ENCODE measurements at regions not wholly inside any gene's neighbourhood (a gene's known extent, or its start where the extent isn't known, plus 50 kb on each side); places are given as distances from the start of the nearest gene placed in this dataset.

- no peaks in the 10 kb centered on the region for H3K36me3 ChIP-seq
- no peak overlapping the region for H3K27ac ChIP-seq
- H3K27me3 ChIP-seq: no peaks in the 10 kb centered on the region
- no peak for DNase-seq
- intact Hi-C loops (cut with DNase I; ENCODE audit: low total_unique reads): no loop called here
- no peak overlapping the region for H3K4me3 ChIP-seq
- TF ChIP-seq, protein P1, sequence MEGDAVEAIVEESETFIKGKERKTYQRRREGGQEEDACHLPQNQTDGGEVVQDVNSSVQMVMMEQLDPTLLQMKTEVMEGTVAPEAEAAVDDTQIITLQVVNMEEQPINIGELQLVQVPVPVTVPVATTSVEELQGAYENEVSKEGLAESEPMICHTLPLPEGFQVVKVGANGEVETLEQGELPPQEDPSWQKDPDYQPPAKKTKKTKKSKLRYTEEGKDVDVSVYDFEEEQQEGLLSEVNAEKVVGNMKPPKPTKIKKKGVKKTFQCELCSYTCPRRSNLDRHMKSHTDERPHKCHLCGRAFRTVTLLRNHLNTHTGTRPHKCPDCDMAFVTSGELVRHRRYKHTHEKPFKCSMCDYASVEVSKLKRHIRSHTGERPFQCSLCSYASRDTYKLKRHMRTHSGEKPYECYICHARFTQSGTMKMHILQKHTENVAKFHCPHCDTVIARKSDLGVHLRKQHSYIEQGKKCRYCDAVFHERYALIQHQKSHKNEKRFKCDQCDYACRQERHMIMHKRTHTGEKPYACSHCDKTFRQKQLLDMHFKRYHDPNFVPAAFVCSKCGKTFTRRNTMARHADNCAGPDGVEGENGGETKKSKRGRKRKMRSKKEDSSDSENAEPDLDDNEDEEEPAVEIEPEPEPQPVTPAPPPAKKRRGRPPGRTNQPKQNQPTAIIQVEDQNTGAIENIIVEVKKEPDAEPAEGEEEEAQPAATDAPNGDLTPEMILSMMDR (IDR thresholded peaks at IDR 0.05): no peak
- no peaks in the 10 kb centered on the region for H3K9me3 ChIP-seq
- H3K4me1 ChIP-seq: no peaks in the 10 kb centered on the region
Observed at GRCh38 chr18:42168907-42169306, 213.9 kb downstream of the PIK3C3 start.

DNA sequence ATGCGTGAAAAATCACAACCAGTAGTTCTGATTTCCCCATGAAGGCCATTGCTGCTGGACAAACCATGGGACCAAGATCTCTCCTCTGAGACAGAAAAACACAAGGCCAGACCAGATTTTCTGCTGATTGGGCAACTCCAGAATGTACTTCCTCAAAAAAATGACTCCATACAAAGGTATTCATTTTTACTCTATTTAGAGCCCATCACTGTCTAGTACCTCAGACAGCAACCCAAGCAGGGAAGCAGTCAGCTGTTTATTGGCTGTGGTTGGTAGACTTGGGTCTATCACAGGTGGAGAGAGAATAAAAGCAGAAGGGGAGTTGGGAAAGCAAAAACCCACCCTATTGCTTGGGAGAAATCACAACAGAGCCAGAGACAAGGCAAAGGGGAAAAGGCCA, 219.9 kb downstream of the PIK3C3 start:
- Histone ChIP-seq H3K4me1 (no peaks in the 10 kb centered on the region), H3K4me3 (no peak overlapping the region), H3K9me3 (no peaks in the 10 kb centered on the region), H3K27me3 (no peaks in the 10 kb centered on the region), H3K27ac (no peak overlapping the region), H3K36me3 (no peaks in the 10 kb centered on the region)
- TF ChIP-seq, protein P1 (IDR thresholded peaks at IDR 0.05): no peak
- no peak for DNase-seq
- intact Hi-C loops (cut with DNase I; ENCODE audit: low total_unique reads): no loop called here

DNA sequence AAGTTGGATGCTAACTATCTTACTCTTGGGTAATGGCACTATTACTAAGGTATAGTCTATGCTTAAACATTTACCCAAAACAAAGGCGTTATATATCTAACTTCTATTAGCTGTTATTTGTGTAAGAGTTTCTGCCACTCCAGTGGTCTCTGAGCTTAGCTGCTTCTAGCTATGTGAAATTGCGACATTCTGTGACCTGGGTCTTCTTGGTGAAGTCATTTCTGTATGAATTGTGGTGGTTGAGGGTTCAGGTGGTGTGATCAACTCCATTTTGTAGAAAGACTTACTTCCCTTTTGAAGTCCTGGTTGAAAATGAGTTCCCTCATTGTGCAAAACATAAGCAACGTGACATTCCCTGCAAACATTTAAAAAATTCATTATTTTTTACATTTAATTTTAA, 221.6 kb downstream of the PIK3C3 start:
- Histone ChIP-seq H3K27me3 (no peaks in the 10 kb centered on the region), H3K4me3 (no peak overlapping the region), H3K4me1 (no peaks in the 10 kb centered on the region), H3K27ac (no peak overlapping the region), H3K9me3 (no peaks in the 10 kb centered on the region), H3K36me3 (no peaks in the 10 kb centered on the region)
- no peak for DNase-seq
- TF ChIP-seq, protein P1 (IDR thresholded peaks at IDR 0.05): no peak
- intact Hi-C loops (cut with DNase I; ENCODE audit: low total_unique reads): no loop called here

GRCh38 chr18:42177390-42177789, 222.4 kb downstream of the PIK3C3 start:
- Histone ChIP-seq H3K27me3 (no peaks in the 10 kb centered on the region), H3K36me3 (no peaks in the 10 kb centered on the region), H3K9me3 (no peaks in the 10 kb centered on the region), H3K4me1 (no peaks in the 10 kb centered on the region), H3K27ac (no peak overlapping the region), H3K4me3 (no peak overlapping the region)
- TF ChIP-seq, protein P1 (IDR thresholded peaks at IDR 0.05): no peak
- intact Hi-C loops (cut with DNase I; ENCODE audit: low total_unique reads): no loop called here
- DNase-seq: no peak

- TF ChIP-seq, protein P1 (IDR thresholded peaks at IDR 0.05): no peak
- no peaks in the 10 kb centered on the region for H3K9me3 ChIP-seq
- no peak overlapping the region for H3K4me3 ChIP-seq
- no peak for DNase-seq
- H3K36me3 ChIP-seq: no peaks in the 10 kb centered on the region
- no peak overlapping the region for H3K27ac ChIP-seq
- intact Hi-C loops (cut with DNase I; ENCODE audit: low total_unique reads): no loop called here
- H3K4me1 ChIP-seq: peaks cover 0 to 9% (median 1%) of the 10 kb centered on the region in 4 donors
- no peaks in the 10 kb centered on the region for H3K27me3 ChIP-seq
Observed at GRCh38 chr18:42178376-42179080, 223.5 kb downstream of the PIK3C3 start.

Measured in tibial artery (tissue), 4 donors.